Esophagus mucosa (tissue), 1 donor: ENCODE measurements at regions not wholly inside any gene's neighbourhood (a gene's known extent, or its start where the extent isn't known, plus 50 kb on each side); places are given as distances from the start of the nearest gene placed in this dataset.

Source experiments
- ATAC-seq: fragments of 200-7000 bp; cut with Tn5 transposase; one replicate; pipeline ENCODE4 v1.9.1; 2020
- donor health status: DM: yes; HTN: yes; CAD: no.

DNA sequence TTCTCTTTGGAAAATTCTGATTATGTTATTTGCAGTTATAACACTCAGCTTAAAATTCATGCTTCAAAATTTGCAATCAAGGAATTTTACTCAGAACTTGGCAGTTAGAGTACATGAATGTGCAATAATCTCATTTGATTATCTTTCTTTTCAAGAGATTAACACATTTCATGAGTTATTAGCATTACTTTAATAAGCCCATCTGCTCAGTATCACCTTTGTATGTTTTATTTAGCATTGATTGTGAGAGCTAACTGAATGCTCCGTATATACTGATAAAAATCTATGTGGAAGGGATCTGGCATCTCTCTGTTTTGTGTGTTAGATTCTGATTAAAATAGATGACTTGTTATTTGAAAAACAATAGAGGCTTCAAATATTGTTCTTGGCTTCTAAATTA is 55.6 kb upstream of the CPNE8 start:
- no peak for ATAC-seq

- ATAC-seq: no peak
Observed at GRCh38 chr12:38956337-38956736, 50.9 kb upstream of the CPNE8 start.
